GM19351 (cell line): ENCODE measurements at regions not wholly inside any gene's neighbourhood (a gene's known extent, or its start where the extent isn't known, plus 50 kb on each side); places are given as distances from the start of the nearest gene placed in this dataset.
"Not testable (repeated sequence)": the region's sequence is repeated elsewhere in the genome, so short reads cannot be mapped to it uniquely, and the experiment has no call there.

Experiments used
- ATAC-seq: cut with Tn5 transposase; IDR thresholded peaks from one replicate; pipeline ENCODE4 v1.9.1; 2021; ENCODE audit warnings: mild to moderate bottlenecking, moderate library complexity; ENCODE audit not compliant: unreplicated experiment

GRCh38 chr4:154907345-154908045 lies 126.4 kb downstream of the RBM46 start:
- ATAC-seq: not testable (repeated sequence)

- no peak for ATAC-seq
Measured at GRCh38 chr4:154908168-154908567, 127.1 kb downstream of the RBM46 start.

DNA sequence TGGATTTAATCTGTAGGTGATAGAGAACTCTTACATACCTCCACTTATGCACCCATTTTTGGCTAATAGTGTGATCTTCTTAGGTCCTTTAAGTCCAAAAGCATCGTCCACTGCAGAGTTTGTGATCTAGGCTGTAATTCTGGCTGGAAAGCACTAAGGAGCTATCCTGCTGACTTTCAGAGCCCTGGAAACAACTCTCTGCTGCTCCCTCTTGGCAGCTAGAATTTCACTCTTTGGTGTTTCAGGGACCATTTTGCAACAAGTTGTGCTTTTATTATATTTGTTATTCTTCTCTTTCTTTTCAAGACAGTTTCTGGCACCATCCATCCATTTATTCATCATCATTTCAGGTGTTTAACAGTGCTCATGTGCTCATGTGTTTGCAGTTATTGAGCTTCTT lies 130.0 kb downstream of the RBM46 start:
- ATAC-seq: no peak

- no peak for ATAC-seq
Measured at GRCh38 chr4:154911608-154912098, 130.6 kb downstream of the RBM46 start.

- ATAC-seq: no peak
Measured at GRCh38 chr4:154916068-154916467, 135.0 kb downstream of the RBM46 start.

- no peak for ATAC-seq
Measured at GRCh38 chr4:154927126-154927680, 146.1 kb downstream of the RBM46 start.

DNA sequence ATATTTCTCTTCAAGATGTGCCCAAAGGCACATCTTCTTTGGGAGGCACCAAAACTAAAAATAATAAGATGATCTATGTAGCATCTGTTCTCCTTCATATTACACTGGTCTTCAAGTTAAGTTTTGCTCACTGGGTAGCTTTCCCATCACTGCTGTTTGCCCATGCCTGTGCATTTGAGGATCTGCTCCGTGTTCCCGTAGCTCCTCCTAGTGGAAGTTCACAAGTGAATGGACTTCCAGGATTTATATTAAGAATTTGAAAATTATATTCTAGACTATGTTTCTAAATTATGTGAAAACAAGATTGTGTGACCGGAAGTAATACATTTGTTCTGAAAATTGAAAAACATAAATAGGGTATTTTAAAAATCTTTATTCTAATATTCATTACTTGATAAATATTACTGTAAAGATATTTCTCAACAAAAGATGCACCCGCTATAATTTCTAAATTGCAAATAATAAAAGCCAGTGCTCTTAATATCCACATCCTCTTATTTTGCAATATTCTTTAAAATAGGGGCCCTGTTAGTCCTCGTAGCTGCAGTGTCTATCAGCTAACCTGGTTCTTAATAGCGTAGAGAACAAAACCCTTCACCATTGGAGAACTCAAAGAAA lies 147.7 kb downstream of the RBM46 start:
- no peak for ATAC-seq

GRCh38 chr4:154936873-154937272 lies 155.8 kb downstream of the RBM46 start:
- no peak for ATAC-seq

GRCh38 chr4:154939851-154940250 lies 158.8 kb downstream of the RBM46 start:
- ATAC-seq: no peak

- ATAC-seq: no peak
Measured at GRCh38 chr4:154942176-154942575, 161.1 kb downstream of the RBM46 start.

GRCh38 chr4:154944996-154945395 lies 163.9 kb downstream of the RBM46 start:
- ATAC-seq: no peak

DNA sequence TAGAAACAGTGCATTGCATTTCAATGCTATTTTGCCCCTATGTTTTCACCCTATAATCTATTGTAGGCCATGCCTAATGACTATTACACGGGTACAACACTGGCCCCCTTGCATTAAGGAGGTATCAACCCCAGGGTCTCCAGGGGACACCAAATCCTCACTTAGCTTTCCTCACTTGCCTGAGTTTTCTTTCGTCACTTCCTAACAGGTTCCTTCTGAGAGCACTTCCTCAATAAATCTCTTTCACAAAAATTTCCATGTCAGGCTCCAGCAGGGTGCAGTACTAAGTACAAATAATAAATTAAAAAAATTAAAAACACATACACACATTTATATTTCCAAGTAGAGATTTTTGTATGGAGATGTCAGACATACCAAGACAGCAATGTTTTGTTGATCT lies 165.0 kb downstream of the RBM46 start:
- ATAC-seq: no peak

DNA sequence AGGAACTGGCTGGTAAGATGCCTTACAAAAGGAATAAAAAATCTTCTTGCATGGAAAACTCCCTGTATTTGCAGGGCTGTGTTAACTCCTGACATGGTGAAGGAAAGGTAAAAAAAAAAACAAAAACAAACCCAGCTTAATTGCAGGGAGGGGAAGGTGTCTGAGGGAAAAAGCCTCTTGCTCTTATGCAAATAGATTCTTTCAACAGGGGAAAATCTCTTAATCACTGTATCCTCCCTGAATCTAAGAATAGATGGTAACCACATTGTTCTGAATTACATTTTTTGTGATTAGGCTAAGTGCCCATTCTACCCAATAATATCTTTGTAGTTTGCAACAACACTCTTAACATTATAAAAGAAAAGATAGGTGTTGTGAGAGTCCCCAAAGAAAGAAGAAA lies 172.6 kb downstream of the RBM46 start:
- peak; percentile 35 for ATAC-seq

DNA sequence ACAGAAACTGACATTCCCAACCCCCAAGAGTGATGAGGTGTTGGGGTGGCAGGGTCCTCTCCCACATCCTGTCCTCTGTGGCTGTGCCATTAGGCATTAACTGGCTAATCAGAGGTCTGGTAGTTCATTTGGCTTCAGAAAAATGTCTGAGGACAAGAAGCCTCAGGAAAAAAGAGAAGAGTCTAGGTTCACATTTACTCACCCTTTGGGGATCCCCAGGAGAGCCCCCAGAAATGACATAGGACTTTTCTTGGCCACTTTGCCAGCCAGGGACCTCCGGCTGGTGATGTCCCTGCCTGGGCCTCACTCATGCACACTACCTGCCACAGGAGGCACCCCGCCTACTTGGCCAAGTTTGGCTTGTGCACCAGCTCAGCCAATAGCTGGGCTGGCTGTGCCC lies 173.0 kb downstream of the RBM46 start:
- peak; percentile 40 for ATAC-seq

- ATAC-seq: no peak
Measured at GRCh38 chr4:154958121-154958520, 177.0 kb downstream of the RBM46 start.

DNA sequence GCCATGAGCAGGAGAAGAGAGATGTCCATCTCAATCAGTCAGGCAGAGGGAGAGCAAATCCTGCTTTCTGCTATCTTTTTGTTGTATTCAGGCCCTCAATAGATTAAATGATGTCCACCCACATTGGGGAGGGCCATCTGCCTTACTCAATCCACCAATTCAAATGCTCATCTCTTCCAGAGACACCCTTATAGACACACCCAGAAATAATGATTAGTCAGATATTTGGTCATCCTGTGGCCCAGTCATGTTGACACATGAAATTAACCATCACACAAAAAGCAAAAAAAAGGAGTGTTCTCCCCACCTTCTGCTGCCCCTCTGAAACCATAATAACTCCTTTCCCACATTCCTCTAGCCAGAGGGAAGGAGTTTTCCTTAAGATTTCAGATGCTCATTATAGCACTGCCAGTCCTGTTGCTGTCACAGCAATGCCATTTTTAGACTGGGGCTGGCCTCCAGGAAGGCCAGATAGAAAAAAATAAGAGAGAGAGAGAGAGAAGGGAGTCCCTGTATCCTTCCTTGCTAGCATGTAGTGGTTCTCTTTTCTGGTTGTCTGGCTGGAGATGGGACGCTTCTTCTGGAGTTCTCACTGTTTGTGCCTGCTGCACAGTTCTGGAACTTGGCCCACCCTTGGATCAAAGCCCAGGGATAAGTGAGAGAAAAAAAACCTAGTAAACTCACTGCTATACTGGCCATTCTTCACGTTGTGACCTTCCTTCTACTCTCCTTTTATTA lies 177.7 kb downstream of the RBM46 start:
- no peak for ATAC-seq

DNA sequence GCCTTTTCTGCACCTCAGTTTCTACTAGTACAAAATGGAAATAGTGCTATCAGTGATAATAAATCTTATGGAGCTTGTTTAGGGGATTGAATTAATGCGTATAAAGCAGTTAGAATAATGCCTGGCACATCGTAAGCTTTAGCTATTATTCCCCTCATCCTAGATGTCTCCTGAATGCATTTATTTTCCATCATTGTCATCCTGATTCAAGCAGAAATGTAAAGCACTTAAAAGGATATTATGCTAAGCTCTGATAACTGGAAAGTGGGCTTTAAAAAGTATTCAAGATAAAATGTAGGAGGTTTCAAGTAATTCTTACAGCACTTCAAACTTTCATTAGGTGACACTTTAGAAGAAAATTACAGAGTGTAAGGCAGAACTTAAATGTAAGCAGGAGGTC lies 178.7 kb downstream of the RBM46 start:
- no peak for ATAC-seq

- peak; percentile 56 for ATAC-seq
Measured at GRCh38 chr4:154960476-154960875, 179.4 kb downstream of the RBM46 start.

GRCh38 chr4:154961263-154961662 lies 180.2 kb downstream of the RBM46 start:
- ATAC-seq: peak; percentile 96

DNA sequence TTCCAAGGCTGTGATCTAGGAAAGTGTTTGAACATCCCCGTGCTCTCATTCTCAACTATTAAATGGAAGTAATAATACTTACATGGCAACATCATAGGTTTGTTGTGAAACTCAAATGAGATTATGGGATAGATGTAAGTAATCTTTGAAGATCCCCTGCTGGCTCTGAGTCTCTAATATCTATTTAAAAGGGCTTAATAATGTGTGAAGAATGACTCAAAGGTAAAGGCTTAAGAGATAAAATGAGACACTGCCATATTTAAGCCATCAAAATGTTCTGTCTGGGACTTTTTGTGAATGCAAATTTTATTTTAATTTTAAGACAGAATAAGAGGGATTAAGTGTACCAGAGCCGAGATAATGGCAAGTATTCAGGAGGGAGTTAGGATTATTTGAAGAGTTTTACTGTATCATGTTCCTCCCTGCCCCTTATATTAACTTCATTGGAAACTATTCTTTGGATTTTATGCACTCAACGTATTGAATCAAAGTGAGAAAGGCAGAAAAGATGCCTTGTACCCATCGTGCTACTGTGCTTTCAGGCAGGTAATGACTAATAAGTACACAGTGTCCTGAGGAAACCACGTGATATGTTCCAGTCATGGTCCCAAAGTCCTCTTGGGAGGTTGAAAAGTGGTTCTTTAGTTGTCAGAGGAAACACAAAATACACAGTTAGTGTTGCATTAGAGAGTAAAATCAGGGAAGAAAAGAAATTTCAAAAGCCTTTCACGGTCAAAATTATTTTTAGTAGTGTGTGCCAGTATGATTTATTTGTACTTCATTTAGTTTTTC lies 192.4 kb downstream of the RBM46 start:
- ATAC-seq: no peak

- no peak for ATAC-seq
Measured at GRCh38 chr4:154977228-154977627, 196.2 kb downstream of the RBM46 start.
